ENCODE measurements at regions not wholly inside any gene's neighbourhood (a gene's known extent, or its start where the extent isn't known, plus 50 kb on each side); places are given as distances from the start of the nearest gene placed in this dataset.
"Not testable (repeated sequence)": the region's sequence is repeated elsewhere in the genome, so short reads cannot be mapped to it uniquely, and the experiment has no call there.

GRCh38 chr2:131753640-131754561 lies 226.2 kb downstream of the CCDC74A start:
- DNase-seq, result no peak

- no peak for DNase-seq
Measured at GRCh38 chr2:131754929-131755720, 227.4 kb downstream of the CCDC74A start.

GRCh38 chr2:131756141-131756907 lies 228.6 kb downstream of the CCDC74A start:
- DNase-seq, result no peak

- not testable (repeated sequence) for DNase-seq
Measured at GRCh38 chr2:131758941-131759340, 231.3 kb downstream of the CCDC74A start.

- not testable (repeated sequence) for DNase-seq
Measured at GRCh38 chr2:131774955-131775555, 247.4 kb downstream of the CCDC74A start.

GRCh38 chr2:131775903-131776506 lies 248.3 kb downstream of the CCDC74A start:
- not testable (repeated sequence) for DNase-seq

GRCh38 chr2:131780446-131780845 lies 252.8 kb downstream of the CCDC74A start:
- DNase-seq, result not testable (repeated sequence)

GRCh38 chr2:131801210-131801744 lies 273.6 kb downstream of the CCDC74A start:
- DNase-seq, result no peak

- not testable (repeated sequence) for DNase-seq
Measured at GRCh38 chr2:131801745-131802350, 274.2 kb downstream of the CCDC74A start.

GRCh38 chr2:131802351-131802836 lies 274.7 kb downstream of the CCDC74A start:
- DNase-seq, result not testable (repeated sequence)

GRCh38 chr2:131803237-131803636 lies 275.5 kb downstream of the CCDC74A start:
- not testable (repeated sequence) for DNase-seq

- DNase-seq, result not testable (repeated sequence)
Measured at GRCh38 chr2:131812605-131813004, 284.9 kb downstream of the CCDC74A start.

GRCh38 chr2:131813378-131813777 lies 285.7 kb downstream of the CCDC74A start:
- DNase-seq, result not testable (repeated sequence)

- DNase-seq, result not testable (repeated sequence)
Measured at GRCh38 chr2:131818267-131818973, 290.7 kb downstream of the CCDC74A start.

GRCh38 chr2:131822237-131822721 lies 294.6 kb downstream of the CCDC74A start:
- DNase-seq, result not testable (repeated sequence)

GRCh38 chr2:131823058-131823457 lies 295.4 kb downstream of the CCDC74A start:
- not testable (repeated sequence) for DNase-seq

GRCh38 chr2:131824986-131825385 lies 297.3 kb downstream of the CCDC74A start:
- DNase-seq, result not testable (repeated sequence)

- no peak for DNase-seq
Measured at GRCh38 chr2:131827481-131828163, 299.9 kb downstream of the CCDC74A start.

- DNase-seq, result no peak
Measured at GRCh38 chr2:131828164-131828561, 300.5 kb downstream of the CCDC74A start.

Measured in amniotic stem cell (primary cell).